GM21367 (cell line): ENCODE measurements at regions not wholly inside any gene's neighbourhood (a gene's known extent, or its start where the extent isn't known, plus 50 kb on each side); places are given as distances from the start of the nearest gene placed in this dataset.
"Not testable (repeated sequence)": the region's sequence is repeated elsewhere in the genome, so short reads cannot be mapped to it uniquely, and the experiment has no call there.

Source experiments
- ATAC-seq: cut with Tn5 transposase; IDR thresholded peaks from one replicate; pipeline ENCODE4 v1.9.1; 2021; ENCODE audit not compliant: unreplicated experiment

- ATAC-seq: no peak
Measured at GRCh38 chr11:45392154-45392553, 106.0 kb upstream of the SYT13 start.

GRCh38 chr11:45391168-45391850 lies 105.2 kb upstream of the SYT13 start:
- ATAC-seq: no peak

GRCh38 chr11:45390407-45390806 lies 104.3 kb upstream of the SYT13 start:
- ATAC-seq: no peak

- no peak for ATAC-seq
Measured at GRCh38 chr11:45388472-45388871, 102.3 kb upstream of the SYT13 start.

GRCh38 chr11:45387885-45388284 lies 101.7 kb upstream of the SYT13 start:
- ATAC-seq: not testable (repeated sequence)

GRCh38 chr11:45386972-45387371 lies 100.8 kb upstream of the SYT13 start:
- ATAC-seq: no peak

- no peak for ATAC-seq
Measured at GRCh38 chr11:45385844-45386243, 99.7 kb upstream of the SYT13 start.

GRCh38 chr11:45385423-45385822 lies 99.3 kb upstream of the SYT13 start:
- no peak for ATAC-seq

- no peak for ATAC-seq
Measured at GRCh38 chr11:45384711-45385241, 98.6 kb upstream of the SYT13 start.

- ATAC-seq: no peak
Measured at GRCh38 chr11:45384016-45384415, 97.9 kb upstream of the SYT13 start.

- ATAC-seq: no peak
Measured at GRCh38 chr11:45383224-45383623, 97.1 kb upstream of the SYT13 start.

GRCh38 chr11:45382133-45382878 lies 96.2 kb upstream of the SYT13 start:
- no peak for ATAC-seq

- no peak for ATAC-seq
Measured at GRCh38 chr11:45379162-45379863, 93.2 kb upstream of the SYT13 start.

GRCh38 chr11:45378516-45378915 lies 92.4 kb upstream of the SYT13 start:
- no peak for ATAC-seq

- no peak for ATAC-seq
Measured at GRCh38 chr11:45374653-45375059, 88.5 kb upstream of the SYT13 start.

- no peak for ATAC-seq
Measured at GRCh38 chr11:45374130-45374529, 88.0 kb upstream of the SYT13 start.

GRCh38 chr11:45373506-45374035 lies 87.4 kb upstream of the SYT13 start:
- ATAC-seq: no peak

- not testable (repeated sequence) for ATAC-seq
Measured at GRCh38 chr11:45372414-45372813, 86.3 kb upstream of the SYT13 start.

- ATAC-seq: no peak
Measured at GRCh38 chr11:45371251-45372115, 85.3 kb upstream of the SYT13 start.

GRCh38 chr11:45369313-45369712 lies 83.2 kb upstream of the SYT13 start:
- no peak for ATAC-seq
